ENCODE measurements at regions not wholly inside any gene's neighbourhood (a gene's known extent, or its start where the extent isn't known, plus 50 kb on each side); places are given as distances from the start of the nearest gene placed in this dataset.

GRCh38 chr4:13309751-13310150 is 174.4 kb downstream of the RAB28 start:
- Histone ChIP-seq H2AK5ac (ENCODE audit: low read depth, low read length) (no peak overlapping the region), H3K27ac (ENCODE audit: low read depth, low read length) (no peak overlapping the region), H3K4me2 (ENCODE audit: insufficient read depth in 1 of 2, low read depth in 2 of 2, low read length in 2 of 2) (no peak overlapping the region), H2BK15ac (ENCODE audit: low read length) (no peak overlapping the region), H3K27me3 (replicated peaks in 1 of 4; ENCODE audit: control insufficient read depth in 3 of 4, extremely low read depth in 1 of 4, insufficient read depth in 3 of 4, low read length in 3 of 4) (no peaks in the 10 kb centered on the region), H2BK12ac (ENCODE audit: low read depth, low read length) (no peak overlapping the region), H4K20me1 (replicated peaks in 1 of 2; ENCODE audit: control insufficient read depth in 1 of 2, insufficient read depth in 2 of 2, low read length in 2 of 2) (no peaks in the 10 kb centered on the region), H3K79me2 (ENCODE audit: control insufficient read depth in 1 of 2, insufficient read depth in 2 of 2, low read length in 2 of 2) (no peaks in the 10 kb centered on the region), H2BK20ac (ENCODE audit: low read length) (no peak overlapping the region), H4K91ac (replicated peaks; ENCODE audit: insufficient read length, low read length) (no peak overlapping the region), H2BK5ac (ENCODE audit: low read depth, low read length) (no peak overlapping the region), H3K9ac (replicated peaks in 1 of 4; ENCODE audit: extremely low read depth in 1 of 4, low read depth in 3 of 4, low read length in 3 of 4) (no peak overlapping the region), H3K36me3 (ENCODE audit: control insufficient read depth in 2 of 4, insufficient read depth in 4 of 4, low read length in 3 of 4) (no peaks in the 10 kb centered on the region), H3K79me1 (ENCODE audit: low read depth, low read length) (no peaks in the 10 kb centered on the region), H3K14ac (ENCODE audit: insufficient read length) (no peak overlapping the region), H3K4ac (replicated peaks; ENCODE audit: insufficient read length, low read depth, low read length) (no peak overlapping the region), H3K56ac (replicated peaks; ENCODE audit: insufficient read length, low read depth, low read length) (no peak overlapping the region), H2BK120ac (replicated peaks; ENCODE audit: low read depth, low read length) (no peak overlapping the region), H3K18ac (ENCODE audit: extremely low read depth, low read length) (no peak overlapping the region), H4K5ac (ENCODE audit: insufficient read length, low read depth, low read length) (no peak overlapping the region), H3K4me1 (replicated peaks in 1 of 4; ENCODE audit: control insufficient read depth in 3 of 4, insufficient read depth in 4 of 4, low read length in 3 of 4) (peaks cover 0 to 3% (median 0%) of the 10 kb centered on the region in 4 experiments; a peak in 1 of 7 replicates), H3K9me3 (ENCODE audit: insufficient read depth in 2 of 2, low read depth in 1 of 2, low read length in 1 of 2) (no peaks in the 10 kb centered on the region), H2AFZ (ENCODE audit: low read length) (no peak overlapping the region), H3K23ac (ENCODE audit: insufficient read length) (no peak overlapping the region), H4K8ac (ENCODE audit: extremely low read depth, insufficient read depth, low read length) (no peak overlapping the region), H3K4me3 (ENCODE audit: extremely low read depth in 1 of 4, insufficient read depth in 2 of 4, low read depth in 3 of 4, low read length in 4 of 4) (no peak overlapping the region), H3K23me2 (ENCODE audit: low read depth, low read length) (no peaks in the 10 kb centered on the region)
- FAIRE-seq = no peak
- 90% methylated on average over 2 of the region's 2 CpGs; no CpG with 5 or more reads in 1 of the 2 experiments for WGBS, 2 experiments (ENCODE audit: extremely low coverage in 1 of 2, insufficient coverage in 1 of 2, insufficient read length in 1 of 2, insufficient replicate concordance in 2 of 2, low coverage in 1 of 2, low lambda C conversion rate in 2 of 2, missing lambda C conversion rate in 1 of 2)
- TF ChIP-seq CEBPB (IDR thresholded peaks at IDR 0.05; ENCODE audit: low read depth, low read length) (no peak), CREB1 (IDR thresholded peaks at IDR 0.05) (no peak)
- TF ChIP-seq, protein P1, sequence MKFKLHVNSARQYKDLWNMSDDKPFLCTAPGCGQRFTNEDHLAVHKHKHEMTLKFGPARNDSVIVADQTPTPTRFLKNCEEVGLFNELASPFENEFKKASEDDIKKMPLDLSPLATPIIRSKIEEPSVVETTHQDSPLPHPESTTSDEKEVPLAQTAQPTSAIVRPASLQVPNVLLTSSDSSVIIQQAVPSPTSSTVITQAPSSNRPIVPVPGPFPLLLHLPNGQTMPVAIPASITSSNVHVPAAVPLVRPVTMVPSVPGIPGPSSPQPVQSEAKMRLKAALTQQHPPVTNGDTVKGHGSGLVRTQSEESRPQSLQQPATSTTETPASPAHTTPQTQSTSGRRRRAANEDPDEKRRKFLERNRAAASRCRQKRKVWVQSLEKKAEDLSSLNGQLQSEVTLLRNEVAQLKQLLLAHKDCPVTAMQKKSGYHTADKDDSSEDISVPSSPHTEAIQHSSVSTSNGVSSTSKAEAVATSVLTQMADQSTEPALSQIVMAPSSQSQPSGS (IDR thresholded peaks at IDR 0.05; ENCODE audit: low read length) = no peak
- ChIA-PET CTCF (ENCODE audit: partially characterized antibody) (no interaction called here), POLR2A (ENCODE audit: partially characterized antibody) (no interaction called here)
- no peak for DNase-seq (ENCODE audit: low read depth in 1 of 2, low spot score in 2 of 2)
